ENCODE measurements at regions not wholly inside any gene's neighbourhood (a gene's known extent, or its start where the extent isn't known, plus 50 kb on each side); places are given as distances from the start of the nearest gene placed in this dataset.
A peak's percentile ranks its signal among the peaks of the same experiment; 100 is the strongest.

DNA sequence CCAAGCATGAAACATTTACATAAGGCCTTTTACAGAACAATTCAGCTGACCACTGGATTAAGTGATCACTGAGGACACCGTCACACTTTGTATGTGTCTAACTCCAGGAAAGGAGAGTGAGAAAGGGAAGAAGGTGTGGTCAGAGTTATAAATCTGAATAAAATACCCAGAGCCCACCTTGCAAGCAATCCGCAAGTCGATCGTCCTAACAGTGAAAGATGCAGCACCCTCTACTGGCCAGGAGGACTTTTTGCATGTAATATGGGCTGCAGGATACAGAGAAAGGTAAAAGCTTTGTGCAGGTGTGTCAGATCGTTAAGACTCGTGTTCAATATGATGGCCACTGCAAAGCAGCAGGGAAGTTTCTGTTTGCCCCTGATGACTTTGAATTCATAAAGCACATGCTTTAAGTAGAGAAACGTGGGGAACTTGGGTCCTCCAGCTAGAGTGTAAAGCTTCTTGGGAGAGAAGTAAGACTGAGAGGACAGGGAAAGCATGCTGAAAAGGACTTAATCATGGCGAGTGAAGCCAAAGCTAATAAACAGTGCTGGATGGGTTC lies 68.5 kb upstream of the BMPER start:
- DNase-seq (ENCODE audit: low spot score) (no peak), ATAC-seq (ENCODE audit: insufficient number of reproducible peaks, low FRiP score, low read depth) (no peak)
- Histone ChIP-seq H3K36me3 (no peaks in the 10 kb centered on the region), H3K4me3 (peak overlapping the region; percentile 13), H3K9me3 (no peaks in the 10 kb centered on the region), H3K27ac (peak overlapping the region; percentile 18 to 20), H3K4me1 (ENCODE audit: control insufficient read depth in 1 of 2, low read depth in 2 of 2) (peaks cover 5 to 23% of the 10 kb centered on the region in 2 donors), H3K27me3 (replicated peaks; ENCODE audit: insufficient read depth) (no peaks in the 10 kb centered on the region)
- TF ChIP-seq, protein P1, sequence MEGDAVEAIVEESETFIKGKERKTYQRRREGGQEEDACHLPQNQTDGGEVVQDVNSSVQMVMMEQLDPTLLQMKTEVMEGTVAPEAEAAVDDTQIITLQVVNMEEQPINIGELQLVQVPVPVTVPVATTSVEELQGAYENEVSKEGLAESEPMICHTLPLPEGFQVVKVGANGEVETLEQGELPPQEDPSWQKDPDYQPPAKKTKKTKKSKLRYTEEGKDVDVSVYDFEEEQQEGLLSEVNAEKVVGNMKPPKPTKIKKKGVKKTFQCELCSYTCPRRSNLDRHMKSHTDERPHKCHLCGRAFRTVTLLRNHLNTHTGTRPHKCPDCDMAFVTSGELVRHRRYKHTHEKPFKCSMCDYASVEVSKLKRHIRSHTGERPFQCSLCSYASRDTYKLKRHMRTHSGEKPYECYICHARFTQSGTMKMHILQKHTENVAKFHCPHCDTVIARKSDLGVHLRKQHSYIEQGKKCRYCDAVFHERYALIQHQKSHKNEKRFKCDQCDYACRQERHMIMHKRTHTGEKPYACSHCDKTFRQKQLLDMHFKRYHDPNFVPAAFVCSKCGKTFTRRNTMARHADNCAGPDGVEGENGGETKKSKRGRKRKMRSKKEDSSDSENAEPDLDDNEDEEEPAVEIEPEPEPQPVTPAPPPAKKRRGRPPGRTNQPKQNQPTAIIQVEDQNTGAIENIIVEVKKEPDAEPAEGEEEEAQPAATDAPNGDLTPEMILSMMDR (IDR thresholded peaks at IDR 0.05) = no peak

DNA sequence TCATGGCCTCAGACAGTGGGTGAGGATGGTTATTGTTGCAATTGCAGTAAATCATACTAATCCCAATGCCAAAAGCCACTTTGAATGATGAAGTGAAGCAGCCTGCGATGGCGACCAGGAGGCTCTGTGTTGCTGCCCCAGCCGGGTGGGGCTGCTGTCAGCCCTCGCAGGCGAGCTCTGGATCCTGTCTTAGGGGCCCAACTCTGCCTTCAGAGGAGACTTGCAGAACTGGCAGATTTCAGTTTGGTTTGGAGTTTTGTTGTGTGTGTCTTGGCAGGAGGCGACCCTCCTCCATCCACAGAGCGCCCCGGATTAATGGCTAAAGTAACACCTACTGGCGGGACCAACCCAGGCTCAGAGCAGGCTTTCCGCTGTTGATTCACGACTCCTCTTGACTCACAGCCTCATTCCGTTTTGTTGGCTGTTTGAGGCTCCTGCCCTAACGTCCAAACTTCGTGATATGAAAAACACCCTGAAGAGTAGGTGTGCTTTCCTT lies 67.9 kb upstream of the BMPER start:
- peak overlapping the region; percentile 13 for H3K4me3 ChIP-seq
- H3K9me3 ChIP-seq = no peaks in the 10 kb centered on the region
- H3K27ac ChIP-seq = peak overlapping the region; percentile 18 to 20
- peak; percentile 53 for ATAC-seq (ENCODE audit: insufficient number of reproducible peaks, low FRiP score, low read depth)
- peak; percentile 37 for DNase-seq (ENCODE audit: low spot score)
- no peaks in the 10 kb centered on the region for H3K27me3 ChIP-seq (replicated peaks; ENCODE audit: insufficient read depth)
- H3K4me1 ChIP-seq (ENCODE audit: control insufficient read depth in 1 of 2, low read depth in 2 of 2) = peaks cover 5 to 23% of the 10 kb centered on the region in 2 donors
- TF ChIP-seq, protein P1 (IDR thresholded peaks at IDR 0.05) = peak; percentile 15
- H3K36me3 ChIP-seq = no peaks in the 10 kb centered on the region

DNA sequence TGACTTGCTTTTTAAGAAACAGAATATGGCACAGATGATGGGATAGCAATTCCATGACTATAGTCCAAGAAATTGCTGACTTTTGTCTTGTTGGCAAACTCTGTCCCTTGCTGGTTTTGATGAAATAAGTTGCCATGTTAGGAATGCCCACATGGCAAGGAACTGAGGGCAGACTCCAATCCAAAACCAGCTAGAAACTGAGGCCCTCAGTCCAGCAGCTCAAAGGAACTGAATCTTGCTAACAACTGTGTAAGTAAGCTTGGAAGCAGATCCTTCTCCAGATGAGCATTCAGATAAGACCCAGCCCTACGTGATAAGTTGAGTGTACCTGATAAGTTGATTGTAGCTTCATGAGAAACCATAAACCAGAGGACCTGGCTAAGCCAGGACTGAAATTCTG lies 64.3 kb upstream of the BMPER start:
- Histone ChIP-seq H3K36me3 (no peaks in the 10 kb centered on the region), H3K9me3 (no peaks in the 10 kb centered on the region), H3K27ac (no peak overlapping the region), H3K4me1 (ENCODE audit: control insufficient read depth in 1 of 2, low read depth in 2 of 2) (peaks cover 5 to 30% of the 10 kb centered on the region in 2 donors), H3K4me3 (no peak overlapping the region), H3K27me3 (replicated peaks; ENCODE audit: insufficient read depth) (no peaks in the 10 kb centered on the region)
- no peak for DNase-seq (ENCODE audit: low spot score)
- no peak for ATAC-seq (ENCODE audit: insufficient number of reproducible peaks, low FRiP score, low read depth)
- TF ChIP-seq, protein P1 (IDR thresholded peaks at IDR 0.05) = no peak

DNA sequence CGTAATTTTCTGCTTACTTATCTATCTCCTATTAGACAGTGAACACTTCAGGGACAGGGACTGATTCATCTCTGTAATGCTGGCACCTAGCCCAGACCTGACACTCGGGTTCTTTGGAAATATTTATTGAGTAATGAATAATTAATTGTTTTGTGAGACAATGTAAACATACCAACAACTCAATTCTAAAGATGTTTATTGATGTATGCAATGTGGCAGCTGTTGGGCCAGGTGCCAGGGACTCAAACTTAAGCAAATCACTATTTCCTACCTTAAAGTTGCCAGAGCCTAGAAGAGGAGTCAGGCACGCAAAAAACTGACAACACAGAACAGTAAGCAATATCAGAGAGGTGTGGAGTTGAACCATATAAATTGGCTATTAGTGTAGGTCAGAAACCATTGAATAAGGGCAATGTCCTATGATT lies 63.6 kb upstream of the BMPER start:
- Histone ChIP-seq H3K9me3 (no peaks in the 10 kb centered on the region), H3K4me3 (no peak overlapping the region), H3K27me3 (replicated peaks; ENCODE audit: insufficient read depth) (no peaks in the 10 kb centered on the region), H3K4me1 (ENCODE audit: control insufficient read depth in 1 of 2, low read depth in 2 of 2) (peaks cover 2 to 34% of the 10 kb centered on the region in 2 donors), H3K36me3 (no peaks in the 10 kb centered on the region), H3K27ac (no peak overlapping the region)
- no peak for DNase-seq (ENCODE audit: low spot score)
- ATAC-seq (ENCODE audit: insufficient number of reproducible peaks, low FRiP score, low read depth) = no peak
- TF ChIP-seq, protein P1 (IDR thresholded peaks at IDR 0.05) = no peak

DNA sequence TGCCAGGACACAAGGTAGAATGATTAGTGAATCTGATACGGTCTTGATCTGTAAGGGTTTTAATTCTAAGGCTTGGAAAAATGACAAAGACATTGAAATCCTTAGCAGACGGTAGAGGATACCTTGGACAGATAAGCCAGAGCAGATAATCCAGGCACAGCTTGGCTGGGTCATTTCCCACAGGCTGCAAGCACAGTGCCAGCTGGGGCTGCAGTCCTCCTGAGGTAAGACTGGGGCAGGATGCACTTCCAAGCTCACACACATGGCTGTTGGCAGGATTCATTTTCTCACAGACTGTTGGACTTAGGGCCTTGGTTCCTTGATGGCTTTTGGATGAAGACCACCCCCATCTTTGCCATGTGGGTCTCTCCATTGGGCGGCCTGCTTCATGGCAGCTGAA lies 63.2 kb upstream of the BMPER start:
- TF ChIP-seq, protein P1 (IDR thresholded peaks at IDR 0.05) = no peak
- no peak overlapping the region for H3K4me3 ChIP-seq
- H3K4me1 ChIP-seq (ENCODE audit: control insufficient read depth in 1 of 2, low read depth in 2 of 2) = peaks cover 0 to 31% of the 10 kb centered on the region in 2 donors
- no peaks in the 10 kb centered on the region for H3K36me3 ChIP-seq
- H3K27me3 ChIP-seq (replicated peaks; ENCODE audit: insufficient read depth) = no peaks in the 10 kb centered on the region
- DNase-seq (ENCODE audit: low spot score) (no peak), ATAC-seq (ENCODE audit: insufficient number of reproducible peaks, low FRiP score, low read depth) (no peak)
- no peaks in the 10 kb centered on the region for H3K9me3 ChIP-seq
- no peak overlapping the region for H3K27ac ChIP-seq

Data from thoracic aorta (tissue), 2 donors.